ENCODE measurements at regions not wholly inside any gene's neighbourhood (a gene's known extent, or its start where the extent isn't known, plus 50 kb on each side); places are given as distances from the start of the nearest gene placed in this dataset.

GRCh38 chr15:95839367-95839782, 491.1 kb upstream of the NR2F2 start:
- no peak overlapping the region for H3K27ac ChIP-seq (ENCODE audit: low read length)
- no peak overlapping the region for H3K9ac ChIP-seq (ENCODE audit: low read depth, low read length)
- peaks cover 4% of the 10 kb centered on the region; the same call in 1 of the 2 replicates for H3K4me1 ChIP-seq (ENCODE audit: insufficient read depth, low read length)
- H3K4me3 ChIP-seq (ENCODE audit: low read length), result no peak overlapping the region
- H3K27me3 ChIP-seq (ENCODE audit: insufficient read depth, low read length), result no peaks in the 10 kb centered on the region
- H3K9me3 ChIP-seq (ENCODE audit: insufficient read depth, low read depth, low read length), result no peaks in the 10 kb centered on the region
- H3K36me3 ChIP-seq (ENCODE audit: insufficient read depth, low read depth, low read length), result no peaks in the 10 kb centered on the region

DNA sequence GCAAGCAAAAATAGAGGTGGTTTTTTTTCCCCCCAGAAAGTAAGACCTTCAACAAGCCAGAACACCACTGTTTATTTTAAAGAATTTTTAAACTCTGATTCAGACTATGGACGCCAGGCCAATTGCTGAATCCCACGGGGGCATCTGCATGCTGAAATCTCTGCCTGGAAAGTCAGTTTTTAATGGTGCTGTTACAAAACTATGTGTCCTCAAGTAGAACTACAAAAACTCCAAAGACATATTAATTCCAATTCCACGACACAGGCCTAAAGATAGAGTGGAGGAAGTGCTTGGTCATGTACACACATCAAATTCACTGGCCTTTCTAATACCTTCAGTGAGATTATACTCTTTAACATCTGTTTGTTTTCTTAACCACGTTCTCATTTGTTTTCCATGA, 490.5 kb upstream of the NR2F2 start:
- H3K9ac ChIP-seq (ENCODE audit: low read depth, low read length), result no peak overlapping the region
- H3K27me3 ChIP-seq (ENCODE audit: insufficient read depth, low read length), result no peaks in the 10 kb centered on the region
- H3K4me1 ChIP-seq (ENCODE audit: insufficient read depth, low read length), result peaks cover 4% of the 10 kb centered on the region; the same call in 1 of the 2 replicates
- no peak overlapping the region for H3K4me3 ChIP-seq (ENCODE audit: low read length)
- no peaks in the 10 kb centered on the region for H3K9me3 ChIP-seq (ENCODE audit: insufficient read depth, low read depth, low read length)
- H3K36me3 ChIP-seq (ENCODE audit: insufficient read depth, low read depth, low read length), result no peaks in the 10 kb centered on the region
- H3K27ac ChIP-seq (ENCODE audit: low read length), result no peak overlapping the region

GRCh38 chr15:95840855-95841254, 489.6 kb upstream of the NR2F2 start:
- Histone ChIP-seq H3K36me3 (ENCODE audit: insufficient read depth, low read depth, low read length) (no peaks in the 10 kb centered on the region), H3K4me1 (ENCODE audit: insufficient read depth, low read length) (peaks cover 4% of the 10 kb centered on the region; the same call in 1 of the 2 replicates), H3K27me3 (ENCODE audit: insufficient read depth, low read length) (no peaks in the 10 kb centered on the region), H3K4me3 (ENCODE audit: low read length) (no peak overlapping the region), H3K9me3 (ENCODE audit: insufficient read depth, low read depth, low read length) (no peaks in the 10 kb centered on the region), H3K27ac (ENCODE audit: low read length) (no peak overlapping the region), H3K9ac (ENCODE audit: low read depth, low read length) (no peak overlapping the region)

GRCh38 chr15:95842576-95842975, 487.9 kb upstream of the NR2F2 start:
- no peaks in the 10 kb centered on the region for H3K27me3 ChIP-seq (ENCODE audit: insufficient read depth, low read length)
- H3K27ac ChIP-seq (ENCODE audit: low read length), result no peak overlapping the region
- H3K9ac ChIP-seq (ENCODE audit: low read depth, low read length), result no peak overlapping the region

GRCh38 chr15:95843241-95843910, 487.1 kb upstream of the NR2F2 start:
- H3K27me3 ChIP-seq (ENCODE audit: insufficient read depth, low read length), result no peaks in the 10 kb centered on the region
- H3K4me1 ChIP-seq (ENCODE audit: insufficient read depth, low read length), result peaks cover 4% of the 10 kb centered on the region; the same call in 1 of the 2 replicates
- no peaks in the 10 kb centered on the region for H3K36me3 ChIP-seq (ENCODE audit: insufficient read depth, low read depth, low read length)
- H3K4me3 ChIP-seq (ENCODE audit: low read length), result no peak overlapping the region
- no peaks in the 10 kb centered on the region for H3K9me3 ChIP-seq (ENCODE audit: insufficient read depth, low read depth, low read length)
- no peak overlapping the region for H3K27ac ChIP-seq (ENCODE audit: low read length)
- no peak overlapping the region for H3K9ac ChIP-seq (ENCODE audit: low read depth, low read length)

More at GRCh38 chr15:95842576-95842975, 487.9 kb upstream of the NR2F2 start:
- Histone ChIP-seq H3K4me3 (ENCODE audit: low read length) (no peak overlapping the region), H3K9me3 (ENCODE audit: insufficient read depth, low read depth, low read length) (no peaks in the 10 kb centered on the region), H3K36me3 (ENCODE audit: insufficient read depth, low read depth, low read length) (no peaks in the 10 kb centered on the region), H3K4me1 (ENCODE audit: insufficient read depth, low read length) (peaks cover 4% of the 10 kb centered on the region; the same call in 1 of the 2 replicates)

- Histone ChIP-seq H3K27ac (ENCODE audit: low read length) (no peak overlapping the region), H3K4me3 (ENCODE audit: low read length) (no peak overlapping the region), H3K36me3 (ENCODE audit: insufficient read depth, low read depth, low read length) (no peaks in the 10 kb centered on the region), H3K9ac (ENCODE audit: low read depth, low read length) (no peak overlapping the region), H3K9me3 (ENCODE audit: insufficient read depth, low read depth, low read length) (no peaks in the 10 kb centered on the region), H3K27me3 (ENCODE audit: insufficient read depth, low read length) (no peaks in the 10 kb centered on the region), H3K4me1 (ENCODE audit: insufficient read depth, low read length) (peaks cover 4% of the 10 kb centered on the region; the same call in 1 of the 2 replicates)
Measured at GRCh38 chr15:95845862-95846515, 484.5 kb upstream of the NR2F2 start.

DNA sequence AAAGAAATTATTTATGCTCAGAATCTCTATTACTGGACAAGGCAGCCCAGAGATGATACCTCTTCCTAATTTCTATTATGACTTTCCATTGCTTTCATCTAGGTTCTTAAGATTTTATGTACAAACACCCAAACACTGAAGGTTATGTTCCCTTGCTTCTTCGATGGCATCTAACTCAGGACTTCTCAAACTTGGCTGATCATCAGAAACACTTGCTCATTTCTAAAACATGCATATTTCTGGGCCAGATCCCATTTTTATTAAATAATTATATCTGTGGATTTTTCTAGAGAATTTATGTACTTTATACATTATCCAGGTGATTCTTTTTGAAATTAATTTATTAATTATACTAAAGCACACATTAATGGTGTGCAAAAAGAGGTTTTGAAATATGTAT, 482.4 kb upstream of the NR2F2 start:
- Histone ChIP-seq H3K4me3 (ENCODE audit: low read length) (no peak overlapping the region), H3K9ac (ENCODE audit: low read depth, low read length) (no peak overlapping the region), H3K9me3 (ENCODE audit: insufficient read depth, low read depth, low read length) (no peaks in the 10 kb centered on the region), H3K36me3 (ENCODE audit: insufficient read depth, low read depth, low read length) (no peaks in the 10 kb centered on the region), H3K4me1 (ENCODE audit: insufficient read depth, low read length) (peaks cover 4% of the 10 kb centered on the region; the same call in 1 of the 2 replicates), H3K27me3 (ENCODE audit: insufficient read depth, low read length) (no peaks in the 10 kb centered on the region), H3K27ac (ENCODE audit: low read length) (no peak overlapping the region)

- no peak overlapping the region for H3K4me3 ChIP-seq (ENCODE audit: low read length)
- no peaks in the 10 kb centered on the region for H3K9me3 ChIP-seq (ENCODE audit: insufficient read depth, low read depth, low read length)
- H3K4me1 ChIP-seq (ENCODE audit: insufficient read depth, low read length), result no peaks in the 10 kb centered on the region; the same call in 1 of the 2 replicates
- no peak overlapping the region for H3K9ac ChIP-seq (ENCODE audit: low read depth, low read length)
- H3K27me3 ChIP-seq (ENCODE audit: insufficient read depth, low read length), result no peaks in the 10 kb centered on the region
- H3K27ac ChIP-seq (ENCODE audit: low read length), result no peak overlapping the region
- no peaks in the 10 kb centered on the region for H3K36me3 ChIP-seq (ENCODE audit: insufficient read depth, low read depth, low read length)
Measured at GRCh38 chr15:95850837-95851236, 479.7 kb upstream of the NR2F2 start.

DNA sequence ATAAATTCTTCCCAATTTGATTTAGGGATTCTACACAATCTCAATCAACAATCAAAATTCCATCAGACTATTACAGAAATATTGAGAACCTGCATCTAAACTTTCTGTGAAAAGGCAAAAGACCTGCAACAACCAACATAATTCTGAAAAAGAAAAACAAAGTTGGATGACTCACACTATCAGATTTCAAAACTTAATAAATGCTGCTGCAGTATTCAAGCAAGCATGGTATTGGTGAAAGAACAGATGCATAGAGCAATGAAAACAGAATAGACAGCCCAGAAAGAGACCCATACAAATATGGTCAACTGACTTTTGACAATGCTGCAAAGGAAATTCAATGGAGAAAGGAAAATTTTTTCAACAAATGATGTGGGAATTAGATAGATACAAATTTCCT, 477.1 kb upstream of the NR2F2 start:
- H3K4me1 ChIP-seq (ENCODE audit: insufficient read depth, low read length), result 0 out of 2 replicates have a peak, but pooled peaks cover 6% of the 10 kb centered on the region
- H3K9me3 ChIP-seq (ENCODE audit: insufficient read depth, low read depth, low read length), result no peaks in the 10 kb centered on the region
- no peak overlapping the region for H3K27ac ChIP-seq (ENCODE audit: low read length)
- H3K27me3 ChIP-seq (ENCODE audit: insufficient read depth, low read length), result no peaks in the 10 kb centered on the region
- no peak overlapping the region for H3K9ac ChIP-seq (ENCODE audit: low read depth, low read length)
- no peak overlapping the region for H3K4me3 ChIP-seq (ENCODE audit: low read length)
- no peaks in the 10 kb centered on the region for H3K36me3 ChIP-seq (ENCODE audit: insufficient read depth, low read depth, low read length)

DNA sequence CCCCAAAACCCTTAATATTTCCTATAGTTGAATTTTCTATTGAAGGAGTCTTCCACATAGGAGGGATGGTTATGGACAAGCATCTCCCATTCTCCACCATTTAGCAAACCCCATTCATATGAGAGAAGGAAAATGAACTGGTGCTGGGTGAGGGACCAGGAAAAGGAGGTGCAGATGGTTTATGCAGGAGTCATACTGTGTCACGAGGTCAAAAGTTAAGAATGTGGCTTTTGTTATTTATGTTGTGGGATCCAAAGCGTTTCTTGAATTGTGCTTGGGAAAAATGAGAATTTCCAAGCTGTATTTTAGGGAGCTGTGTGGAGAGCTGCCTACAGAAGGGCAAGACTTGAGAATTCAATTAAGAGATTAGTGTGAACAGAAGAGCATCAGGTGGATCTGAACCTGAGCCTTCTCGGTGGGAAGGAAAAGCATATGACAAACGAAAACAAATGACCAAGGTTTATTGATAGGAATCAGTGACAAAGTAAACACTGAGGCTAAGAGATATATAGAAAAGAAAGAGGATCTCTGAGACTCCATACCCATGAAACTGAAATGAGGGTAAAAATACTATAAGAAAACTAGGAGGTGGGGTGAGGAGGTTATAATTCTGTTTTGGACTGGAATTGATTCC, 473.3 kb upstream of the NR2F2 start:
- Histone ChIP-seq H3K27ac (ENCODE audit: low read length) (no peak overlapping the region), H3K36me3 (ENCODE audit: insufficient read depth, low read depth, low read length) (no peaks in the 10 kb centered on the region), H3K27me3 (ENCODE audit: insufficient read depth, low read length) (no peaks in the 10 kb centered on the region)

DNA sequence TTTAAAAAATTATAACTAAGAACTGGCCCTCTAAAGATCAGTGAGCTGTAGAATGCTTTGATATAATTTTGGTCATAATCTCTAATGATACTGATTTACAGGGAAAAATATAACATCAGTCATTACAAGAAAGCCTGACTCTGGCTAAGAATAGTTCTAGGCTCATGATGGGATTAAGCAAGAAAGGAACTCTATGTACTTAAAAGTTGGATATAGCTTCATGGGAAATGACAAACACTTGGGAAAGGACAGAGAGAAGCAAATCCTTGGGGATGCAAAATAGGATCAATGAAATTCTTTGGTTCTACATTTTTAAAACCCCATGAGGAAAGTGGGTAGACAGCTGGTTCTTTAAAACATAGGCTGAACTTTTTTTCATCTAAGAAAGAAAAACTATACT, 472.7 kb upstream of the NR2F2 start:
- H3K36me3 ChIP-seq (ENCODE audit: insufficient read depth, low read depth, low read length), result no peaks in the 10 kb centered on the region
- no peaks in the 10 kb centered on the region for H3K27me3 ChIP-seq (ENCODE audit: insufficient read depth, low read length)
- no peak overlapping the region for H3K4me3 ChIP-seq (ENCODE audit: low read length)
- no peak overlapping the region for H3K9ac ChIP-seq (ENCODE audit: low read depth, low read length)
- H3K27ac ChIP-seq (ENCODE audit: low read length), result no peak overlapping the region
- H3K4me1 ChIP-seq (ENCODE audit: insufficient read depth, low read length), result 0 out of 2 replicates have a peak, but pooled peaks cover 6% of the 10 kb centered on the region
- no peaks in the 10 kb centered on the region for H3K9me3 ChIP-seq (ENCODE audit: insufficient read depth, low read depth, low read length)

More for the DNA sequence above, 473.3 kb upstream of the NR2F2 start:
- Histone ChIP-seq H3K9me3 (ENCODE audit: insufficient read depth, low read depth, low read length) (no peaks in the 10 kb centered on the region), H3K4me1 (ENCODE audit: insufficient read depth, low read length) (0 out of 2 replicates have a peak, but pooled peaks cover 6% of the 10 kb centered on the region), H3K9ac (ENCODE audit: low read depth, low read length) (no peak overlapping the region), H3K4me3 (ENCODE audit: low read length) (no peak overlapping the region)

Data from iPS-20b (cell line).